HUDEP-2 (cell line): ENCODE measurements at regions not wholly inside any gene's neighbourhood (a gene's known extent, or its start where the extent isn't known, plus 50 kb on each side); places are given as distances from the start of the nearest gene placed in this dataset.
"Not testable (repeated sequence)": the region's sequence is repeated elsewhere in the genome, so short reads cannot be mapped to it uniquely, and the experiment has no call there.

Experiments
- DNase-seq, 76 experiments: peaks; one replicate each; lab custom pipeline; 2025; ENCODE audit not compliant: unreplicated experiment in 76 of 76; lab: John Stamatoyannopoulos, UW

- DNase-seq: no peak
These were observed 757.3 kb downstream of the SI start for GRCh38 chr3:164320962-164321361.

- DNase-seq: no peak
These were observed 772.3 kb downstream of the SI start for GRCh38 chr3:164306042-164306441.

GRCh38 chr3:164303894-164304293 is 774.4 kb downstream of the SI start:
- no peak for DNase-seq

GRCh38 chr3:164302622-164303021 is 775.7 kb downstream of the SI start:
- no peak for DNase-seq

GRCh38 chr3:164291486-164291885 is 786.8 kb downstream of the SI start:
- not testable (repeated sequence) for DNase-seq

- no peak for DNase-seq
These were observed 799.7 kb downstream of the SI start for GRCh38 chr3:164278550-164278949.

- DNase-seq: no peak
These were observed 811.2 kb downstream of the SI start for GRCh38 chr3:164267053-164267452.

GRCh38 chr3:164250923-164251322 is 827.4 kb downstream of the SI start:
- no peak for DNase-seq

GRCh38 chr3:164236851-164237250 is 841.4 kb downstream of the SI start:
- no peak for DNase-seq

- DNase-seq: no peak
These were observed 842.8 kb downstream of the SI start for GRCh38 chr3:164235289-164236028.

- DNase-seq: no peak
These were observed 844.3 kb downstream of the SI start for GRCh38 chr3:164233951-164234350.

GRCh38 chr3:164231718-164232117 is 846.6 kb downstream of the SI start:
- DNase-seq: no peak

- DNase-seq: no peak
These were observed 847.8 kb downstream of the SI start for GRCh38 chr3:164230385-164231094.

GRCh38 chr3:164224126-164224525 is 854.2 kb downstream of the SI start:
- no peak for DNase-seq

- no peak for DNase-seq
These were observed 856.1 kb downstream of the SI start for GRCh38 chr3:164222197-164222596.

- DNase-seq: no peak
These were observed 857.0 kb downstream of the SI start for GRCh38 chr3:164221297-164221696.

- DNase-seq: no peak
These were observed 868.9 kb downstream of the SI start for GRCh38 chr3:164209363-164209762.

- DNase-seq: peak in 1 of 76 experiments; percentile 3
These were observed 869.5 kb downstream of the SI start for GRCh38 chr3:164208821-164209220.

- DNase-seq: no peak
These were observed 870.2 kb downstream of the SI start for GRCh38 chr3:164208048-164208447.

GRCh38 chr3:164200053-164200823 is 878.1 kb downstream of the SI start:
- DNase-seq: no peak

GRCh38 chr3:164196477-164196876 is 881.8 kb downstream of the SI start:
- DNase-seq: no peak

GRCh38 chr3:164194842-164195241 is 883.5 kb downstream of the SI start:
- no peak for DNase-seq
